ENCODE measurements at regions not wholly inside any gene's neighbourhood (a gene's known extent, or its start where the extent isn't known, plus 50 kb on each side); places are given as distances from the start of the nearest gene placed in this dataset.

GRCh38 chr3:145906301-145906700 lies 254.7 kb downstream of the PLOD2 start:
- TF ChIP-seq, protein P1, sequence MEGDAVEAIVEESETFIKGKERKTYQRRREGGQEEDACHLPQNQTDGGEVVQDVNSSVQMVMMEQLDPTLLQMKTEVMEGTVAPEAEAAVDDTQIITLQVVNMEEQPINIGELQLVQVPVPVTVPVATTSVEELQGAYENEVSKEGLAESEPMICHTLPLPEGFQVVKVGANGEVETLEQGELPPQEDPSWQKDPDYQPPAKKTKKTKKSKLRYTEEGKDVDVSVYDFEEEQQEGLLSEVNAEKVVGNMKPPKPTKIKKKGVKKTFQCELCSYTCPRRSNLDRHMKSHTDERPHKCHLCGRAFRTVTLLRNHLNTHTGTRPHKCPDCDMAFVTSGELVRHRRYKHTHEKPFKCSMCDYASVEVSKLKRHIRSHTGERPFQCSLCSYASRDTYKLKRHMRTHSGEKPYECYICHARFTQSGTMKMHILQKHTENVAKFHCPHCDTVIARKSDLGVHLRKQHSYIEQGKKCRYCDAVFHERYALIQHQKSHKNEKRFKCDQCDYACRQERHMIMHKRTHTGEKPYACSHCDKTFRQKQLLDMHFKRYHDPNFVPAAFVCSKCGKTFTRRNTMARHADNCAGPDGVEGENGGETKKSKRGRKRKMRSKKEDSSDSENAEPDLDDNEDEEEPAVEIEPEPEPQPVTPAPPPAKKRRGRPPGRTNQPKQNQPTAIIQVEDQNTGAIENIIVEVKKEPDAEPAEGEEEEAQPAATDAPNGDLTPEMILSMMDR (conservative IDR thresholded peaks at IDR 0.05; ENCODE audit: low read depth, low read length): no peak
- no peak for TF ChIP-seq EZH2 (IDR thresholded peaks at IDR 0.05; ENCODE audit: borderline replicate concordance, low read depth, low read length, poor library complexity, severe bottlenecking)

Data from A673 (cell line).